Stimulated activated CD4-positive, alpha-beta T cell treated with anti-CD3 and anti-CD28 coated beads, Interleukin-1b, Interleukin-23, amount 100 ng/mL, for 48 hours (primary cell): ENCODE measurements at regions not wholly inside any gene's neighbourhood (a gene's known extent, or its start where the extent isn't known, plus 50 kb on each side); places are given as distances from the start of the nearest gene placed in this dataset.

Experiments used
- DNase-seq: peaks from one replicate; pipeline ENCODE4 v3.0.0-alpha.2; 2020

- no peak for DNase-seq
Measured at GRCh38 chr1:187326557-187326956, 497.8 kb downstream of the PLA2G4A start.

- DNase-seq: no peak
Measured at GRCh38 chr1:187336441-187337168, 507.9 kb downstream of the PLA2G4A start.

GRCh38 chr1:187338762-187339412 is 510.1 kb downstream of the PLA2G4A start:
- no peak for DNase-seq

- DNase-seq: no peak
Measured at GRCh38 chr1:187342495-187342894, 513.7 kb downstream of the PLA2G4A start.

GRCh38 chr1:187374082-187374481 is 545.3 kb downstream of the PLA2G4A start:
- DNase-seq: no peak

GRCh38 chr1:187374742-187375141 is 546.0 kb downstream of the PLA2G4A start:
- DNase-seq: no peak

GRCh38 chr1:187383366-187383765 is 554.6 kb downstream of the PLA2G4A start:
- no peak for DNase-seq

- DNase-seq: no peak
Measured at GRCh38 chr1:187384504-187384903, 555.8 kb downstream of the PLA2G4A start.

GRCh38 chr1:187390215-187390818 is 561.6 kb downstream of the PLA2G4A start:
- DNase-seq: no peak

GRCh38 chr1:187396226-187396625 is 567.5 kb downstream of the PLA2G4A start:
- no peak for DNase-seq

- no peak for DNase-seq
Measured at GRCh38 chr1:187396929-187397796, 568.4 kb downstream of the PLA2G4A start.

GRCh38 chr1:187408212-187409004 is 579.7 kb downstream of the PLA2G4A start:
- no peak for DNase-seq

- no peak for DNase-seq
Measured at GRCh38 chr1:187409341-187409740, 580.6 kb downstream of the PLA2G4A start.

- no peak for DNase-seq
Measured at GRCh38 chr1:187411118-187411517, 582.4 kb downstream of the PLA2G4A start.

GRCh38 chr1:187413405-187414169 is 584.8 kb downstream of the PLA2G4A start:
- no peak for DNase-seq

- no peak for DNase-seq
Measured at GRCh38 chr1:187415065-187415464, 586.3 kb downstream of the PLA2G4A start.

GRCh38 chr1:187417520-187417919 is 588.8 kb downstream of the PLA2G4A start:
- no peak for DNase-seq

- DNase-seq: no peak
Measured at GRCh38 chr1:187433598-187433997, 604.8 kb downstream of the PLA2G4A start.

- no peak for DNase-seq
Measured at GRCh38 chr1:187442603-187443002, 613.9 kb downstream of the PLA2G4A start.

GRCh38 chr1:187443939-187444338 is 615.2 kb downstream of the PLA2G4A start:
- no peak for DNase-seq

- no peak for DNase-seq
Measured at GRCh38 chr1:187445066-187445465, 616.3 kb downstream of the PLA2G4A start.

- DNase-seq: no peak
Measured at GRCh38 chr1:187451238-187451637, 622.5 kb downstream of the PLA2G4A start.
